ENCODE measurements at regions not wholly inside any gene's neighbourhood (a gene's known extent, or its start where the extent isn't known, plus 50 kb on each side); places are given as distances from the start of the nearest gene placed in this dataset.
"Not testable (repeated sequence)": the region's sequence is repeated elsewhere in the genome, so short reads cannot be mapped to it uniquely, and the experiment has no call there.

DNA sequence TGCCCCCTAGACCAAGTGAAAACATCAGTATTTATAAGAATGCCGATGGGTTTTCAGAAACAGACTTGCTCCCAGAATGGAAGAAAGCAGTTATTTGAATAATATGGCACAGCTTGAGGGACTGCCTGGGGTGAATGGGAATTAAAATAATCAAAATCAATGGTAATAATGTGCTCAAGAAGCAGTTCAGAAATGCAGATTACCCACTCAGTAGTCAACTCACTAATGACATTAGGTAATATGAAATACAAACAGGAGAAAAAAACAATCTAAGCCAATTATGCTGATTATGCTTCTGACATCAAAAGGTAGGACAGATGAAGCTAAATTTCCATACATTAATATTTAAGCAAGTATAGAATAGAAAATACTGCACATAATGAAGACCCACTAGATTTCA, 179.3 kb downstream of the ENC1 start:
- no peak for DNase-seq (ENCODE audit: low spot score)

GRCh38 chr5:74460694-74461093, 179.8 kb downstream of the ENC1 start:
- DNase-seq (ENCODE audit: low spot score): no peak

GRCh38 chr5:74459984-74460383, 180.5 kb downstream of the ENC1 start:
- DNase-seq (ENCODE audit: low spot score): no peak

DNA sequence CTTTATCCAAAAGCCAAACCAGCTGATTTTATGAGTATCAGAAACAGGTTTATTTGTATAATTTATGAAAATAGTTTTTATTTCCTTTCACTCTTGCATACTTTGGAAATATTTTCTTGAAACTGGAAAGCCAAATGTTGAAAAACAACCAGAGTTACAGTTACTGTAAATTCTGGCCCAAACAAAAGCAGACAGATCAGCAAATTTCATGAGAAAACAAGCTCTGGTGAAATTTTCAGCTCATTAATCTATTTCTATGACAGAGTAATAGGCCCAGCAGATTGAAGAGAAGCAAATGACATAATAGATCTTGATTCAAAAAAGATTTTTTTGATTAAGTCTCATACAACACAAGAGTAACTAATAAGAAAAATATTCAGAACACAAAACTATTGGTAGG, 182.7 kb downstream of the ENC1 start:
- no peak for DNase-seq (ENCODE audit: low spot score)

DNA sequence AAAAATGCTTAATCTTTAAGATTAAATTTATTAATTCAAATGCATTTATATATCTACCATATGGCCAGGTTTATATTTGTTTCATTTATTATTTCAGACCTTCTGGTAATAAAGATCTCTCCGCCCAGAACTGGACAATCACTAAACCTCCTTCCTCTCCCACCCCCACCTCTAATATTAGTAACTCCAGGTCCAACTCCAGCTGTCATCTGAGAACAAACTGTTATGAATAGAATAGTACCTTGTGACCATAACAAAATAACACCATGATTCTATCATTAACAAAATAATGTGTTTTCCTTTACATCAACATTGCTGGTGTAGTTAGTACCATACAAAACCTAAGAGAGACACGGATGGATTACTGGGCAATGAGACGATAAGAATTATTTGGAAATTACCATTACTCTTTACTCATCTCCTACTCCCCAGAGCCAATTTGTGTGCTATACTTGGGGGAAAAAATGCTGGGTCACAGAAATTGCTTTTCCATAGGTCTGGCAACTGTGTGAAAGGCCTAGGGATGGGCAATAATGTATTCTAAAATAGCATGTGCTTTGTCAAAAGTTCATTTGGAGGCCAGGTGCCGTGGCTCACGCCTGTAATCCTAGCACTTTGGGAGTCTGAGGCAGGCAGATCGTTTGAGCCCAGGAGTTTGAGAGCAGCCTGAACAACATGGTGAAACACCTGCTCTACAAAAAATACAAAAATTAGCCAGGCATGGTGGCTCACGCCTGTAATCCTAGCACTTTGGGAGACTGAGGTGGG, 186.1 kb downstream of the ENC1 start:
- no peak for DNase-seq (ENCODE audit: low spot score)

DNA sequence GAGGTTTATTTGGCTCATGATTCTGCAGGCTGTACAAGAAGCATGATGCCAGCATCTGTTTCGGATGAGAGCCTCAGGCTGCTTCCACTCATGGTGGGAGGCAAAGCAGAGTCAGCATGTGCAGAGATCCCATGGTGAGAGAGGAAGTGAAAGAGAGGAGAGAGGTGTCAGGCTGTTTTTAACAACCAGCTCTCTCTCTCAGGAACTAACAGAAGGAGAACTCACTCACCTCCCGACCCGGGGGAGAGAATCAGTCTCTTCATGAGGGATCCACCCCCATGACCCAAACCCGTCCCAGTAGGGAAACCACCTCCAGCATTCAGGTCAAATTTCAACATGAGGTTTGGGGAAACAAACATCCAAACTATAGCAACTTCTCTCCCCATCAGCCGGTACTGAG, 187.7 kb downstream of the ENC1 start:
- DNase-seq (ENCODE audit: low spot score): no peak

DNA sequence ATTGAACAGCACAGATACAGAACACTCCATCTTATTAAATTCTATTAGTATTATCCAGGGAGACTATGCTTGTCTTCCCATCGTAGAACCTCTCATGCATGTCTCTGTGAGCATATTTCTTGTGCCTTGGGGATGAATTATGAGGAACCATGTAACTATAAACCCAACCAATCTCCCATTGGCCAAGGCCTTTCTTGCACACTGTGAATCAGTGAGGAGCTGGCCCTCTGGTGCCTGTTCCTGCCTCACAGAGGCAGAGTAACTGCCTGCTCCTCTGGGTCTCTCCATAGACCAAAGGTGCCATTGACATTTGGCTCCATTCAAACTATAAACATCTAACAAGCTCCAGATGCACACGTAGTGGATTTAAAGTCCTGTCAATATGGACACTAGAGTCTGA, 190.4 kb downstream of the ENC1 start:
- no peak for DNase-seq (ENCODE audit: low spot score)

DNA sequence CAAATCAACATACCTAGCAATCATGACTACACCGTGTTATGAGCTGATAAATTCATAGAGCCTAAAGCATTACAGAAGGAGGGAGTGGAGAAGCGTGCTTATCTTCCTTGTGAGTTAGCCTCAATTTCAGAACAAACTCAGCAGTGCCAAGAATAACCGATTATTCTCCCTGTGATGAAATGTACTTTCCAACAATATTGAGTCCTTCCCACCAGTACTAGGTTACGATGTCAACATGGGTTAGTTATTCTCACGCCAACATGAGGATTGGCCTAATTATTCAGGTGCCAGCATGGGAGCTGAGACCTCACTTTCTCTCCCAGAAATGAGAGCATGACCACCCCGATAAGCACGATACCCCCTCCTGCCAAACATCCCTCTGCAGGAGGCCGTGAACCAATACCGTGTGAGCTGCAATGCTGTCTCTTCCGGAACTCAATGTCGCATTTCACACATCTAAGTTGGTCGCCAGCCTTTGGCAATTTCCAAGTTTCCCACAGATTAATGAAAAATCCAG, 193.7 kb downstream of the ENC1 start:
- DNase-seq (ENCODE audit: low spot score): no peak

- no peak for DNase-seq (ENCODE audit: low spot score)
These were observed 198.1 kb downstream of the ENC1 start for GRCh38 chr5:74442466-74442865.

- no peak for DNase-seq (ENCODE audit: low spot score)
These were observed 198.9 kb downstream of the ENC1 start for GRCh38 chr5:74441616-74442015.

DNA sequence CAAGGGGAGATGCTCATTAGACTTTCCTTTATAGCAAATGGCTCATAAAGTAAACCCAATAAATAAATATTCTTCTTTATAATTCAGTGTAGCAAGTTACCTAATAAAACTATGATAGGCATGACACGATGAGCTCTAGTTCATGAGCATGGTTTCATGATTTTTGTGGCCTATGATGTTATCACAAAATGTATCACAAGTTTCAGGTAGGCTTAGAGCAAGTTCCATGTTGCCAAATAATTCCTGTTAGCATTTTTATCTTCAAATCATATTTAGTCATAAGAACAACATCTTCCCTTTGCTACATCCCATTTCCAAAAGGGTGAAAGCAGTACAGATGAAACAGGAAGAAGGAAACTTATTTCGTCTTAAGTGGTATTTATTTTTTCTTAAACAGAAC, 200.2 kb downstream of the ENC1 start:
- no peak for DNase-seq (ENCODE audit: low spot score)

GRCh38 chr5:74437870-74438269, 202.7 kb downstream of the ENC1 start:
- DNase-seq (ENCODE audit: low spot score): not testable (repeated sequence)

DNA sequence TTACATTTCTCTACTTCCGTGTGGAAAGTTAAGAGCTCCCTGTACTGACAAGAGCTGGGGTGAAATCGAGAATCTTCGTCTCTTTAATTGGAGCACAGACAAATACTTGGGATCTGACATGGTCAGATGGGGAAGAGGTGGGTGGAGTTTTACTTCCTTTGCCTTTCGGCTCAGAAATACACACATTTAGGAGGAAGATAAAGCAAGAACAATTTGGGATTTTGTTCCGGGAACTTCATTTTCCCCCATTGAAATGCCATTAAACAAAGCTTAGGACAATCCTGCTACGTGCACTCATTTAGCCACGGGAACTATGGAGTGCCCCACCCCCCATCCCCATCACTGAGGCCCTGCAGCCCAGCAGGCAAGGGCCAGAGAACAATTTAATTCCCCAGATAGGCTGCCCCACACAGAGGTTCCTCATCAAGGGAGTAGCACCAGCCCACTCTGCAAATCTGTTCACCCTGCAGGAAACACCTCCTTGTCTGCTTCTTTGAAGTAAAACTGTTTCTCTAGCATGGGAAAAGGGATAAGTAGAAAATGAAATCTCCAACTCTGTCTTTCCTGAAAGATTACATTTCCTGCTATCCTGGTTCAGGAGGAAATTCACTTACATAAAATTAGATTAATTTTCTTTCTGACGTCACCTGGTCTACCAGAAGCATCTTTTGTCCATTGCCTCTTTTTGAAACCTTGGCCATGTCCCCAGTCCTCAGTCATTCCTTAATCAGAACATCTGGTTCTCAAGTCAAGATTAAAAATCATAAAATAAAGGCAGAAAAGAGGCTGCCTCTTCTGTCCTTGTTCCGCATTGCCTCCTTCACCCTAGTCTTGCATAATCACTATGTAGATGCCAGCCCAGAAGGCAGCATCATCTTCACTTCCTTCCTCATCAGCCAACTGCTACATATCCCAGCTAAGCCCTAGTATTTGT, 206.4 kb downstream of the ENC1 start:
- no peak for DNase-seq (ENCODE audit: low spot score)

GRCh38 chr5:74433255-74433895, 207.2 kb downstream of the ENC1 start:
- DNase-seq (ENCODE audit: low spot score): no peak

DNA sequence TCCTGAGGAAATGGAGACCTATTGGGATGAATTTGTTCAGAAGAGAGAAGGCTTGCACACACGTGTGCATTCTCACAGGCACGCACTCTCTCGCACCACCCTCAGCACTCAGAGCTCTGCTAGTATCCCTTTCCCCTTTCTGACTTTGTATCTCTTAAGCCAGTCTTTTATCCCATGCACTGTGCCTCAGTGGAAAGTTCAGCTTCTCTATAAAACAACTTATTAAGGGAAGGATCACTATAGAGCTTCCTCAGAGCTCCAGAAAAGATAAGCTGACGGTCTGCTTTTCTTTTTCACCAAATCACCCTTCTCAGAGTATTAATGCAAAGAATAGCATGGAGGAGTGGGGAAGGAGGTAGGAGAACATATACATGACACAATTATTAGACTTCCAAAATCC, 207.8 kb downstream of the ENC1 start:
- no peak for DNase-seq (ENCODE audit: low spot score)

DNA sequence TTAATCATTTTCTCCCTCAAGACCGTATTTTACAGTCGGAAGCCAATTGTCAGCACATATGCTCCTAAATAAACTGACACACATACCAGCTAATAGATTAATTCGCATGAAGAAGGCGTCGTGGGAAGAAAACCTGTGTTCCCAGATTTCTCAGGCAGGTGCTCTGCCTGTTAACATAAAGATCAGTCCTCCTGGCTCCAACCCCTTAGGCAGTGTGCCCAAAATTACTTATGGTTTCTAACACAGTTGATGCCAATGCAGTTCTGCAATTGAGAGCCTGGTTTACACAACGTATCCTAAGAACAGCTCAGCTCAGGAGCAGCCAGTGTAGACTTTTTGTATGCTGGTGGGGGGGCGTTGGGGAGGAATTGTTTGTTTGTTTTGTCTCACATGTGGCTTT, 208.3 kb downstream of the ENC1 start:
- DNase-seq (ENCODE audit: low spot score): no peak

- DNase-seq (ENCODE audit: low spot score): no peak
These were observed 209.2 kb downstream of the ENC1 start for GRCh38 chr5:74431290-74431669.

- no peak for DNase-seq (ENCODE audit: low spot score)
These were observed 209.8 kb downstream of the ENC1 start for GRCh38 chr5:74430631-74431289.

DNA sequence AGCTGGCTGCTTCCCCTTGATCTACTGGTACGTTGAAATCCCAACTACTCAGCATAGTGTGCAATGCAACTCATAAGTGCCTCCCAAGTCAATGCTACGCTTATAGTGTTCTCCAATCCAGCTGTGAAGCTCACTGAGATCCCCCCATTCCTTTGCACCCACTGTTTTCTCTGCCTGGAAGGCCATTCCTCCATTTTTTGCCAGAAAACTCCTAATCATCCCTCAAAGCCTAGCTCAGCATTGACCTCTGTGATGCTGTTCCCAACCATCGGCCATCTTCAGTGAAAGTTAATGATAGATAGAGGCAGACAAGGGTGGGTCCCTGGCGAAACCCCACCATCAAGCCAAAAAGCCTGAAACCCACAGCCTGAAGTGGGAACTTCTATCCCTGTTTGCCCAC, 211.0 kb downstream of the ENC1 start:
- DNase-seq (ENCODE audit: low spot score): no peak

GRCh38 chr5:74428876-74429275, 211.7 kb downstream of the ENC1 start:
- no peak for DNase-seq (ENCODE audit: low spot score)

DNA sequence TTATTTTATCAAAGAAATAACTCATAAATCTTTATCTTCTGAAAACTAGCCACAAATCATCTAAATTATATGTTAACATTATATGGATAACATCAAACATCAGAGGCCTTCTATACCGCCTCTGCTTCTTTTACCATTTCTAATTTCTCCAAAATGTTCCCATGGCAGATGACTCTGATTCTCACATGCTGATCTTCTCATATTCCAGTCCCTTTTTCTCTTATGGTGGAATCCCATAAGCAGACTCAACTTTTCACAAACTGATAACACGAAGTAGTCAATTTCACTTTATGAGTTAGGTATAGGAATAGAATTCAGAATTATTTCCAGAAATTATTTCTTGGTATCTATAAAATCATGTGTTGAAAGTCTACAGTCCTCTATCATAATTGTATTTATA, 212.3 kb downstream of the ENC1 start:
- DNase-seq (ENCODE audit: low spot score): no peak

DNA sequence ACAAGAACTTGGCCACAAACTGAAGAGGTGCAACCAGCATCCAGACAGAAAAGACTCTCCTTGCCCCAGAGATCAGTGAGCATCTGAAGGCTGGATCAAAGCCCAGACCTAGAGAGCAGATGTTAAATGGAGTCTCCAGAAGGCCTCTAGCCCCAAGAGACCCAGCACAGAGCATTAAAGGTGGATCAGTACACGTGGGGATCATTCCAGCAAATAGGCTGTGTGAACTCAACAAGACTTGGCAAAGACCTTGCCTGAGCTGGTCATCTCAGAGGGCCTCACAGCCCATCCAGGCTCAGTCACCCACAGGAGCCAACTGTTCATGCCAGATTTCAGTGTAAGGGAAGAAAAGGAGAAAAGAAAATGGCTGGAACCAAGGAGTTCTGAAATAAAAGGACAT, 214.0 kb downstream of the ENC1 start:
- no peak for DNase-seq (ENCODE audit: low spot score)

All from AG08396 (cell line).